DOHH2 (cell line): ENCODE measurements at regions not wholly inside any gene's neighbourhood (a gene's known extent, or its start where the extent isn't known, plus 50 kb on each side); places are given as distances from the start of the nearest gene placed in this dataset.

Experiments
- EZH2phosphoT487 ChIP-seq: fragments of 200-600 bp; sonication (generic); IDR thresholded peaks from 2 replicates; pipeline ENCODE4 v1.6.1; 2017; ENCODE audit warnings: borderline replicate concordance, mild to moderate bottlenecking, antibody characterized with exemption, low read length, moderate library complexity, mixed read lengths
- TF ChIP-seq, protein P1 (sequence below): fragments of 200-600 bp; sonication (generic); IDR thresholded peaks from one replicate; pipeline ENCODE4 v1.5.1; 2014; ENCODE audit warnings: antibody characterized with exemption, mild to moderate bottlenecking, low read depth, low read length; ENCODE audit not compliant: poor library complexity, severe bottlenecking

DNA sequence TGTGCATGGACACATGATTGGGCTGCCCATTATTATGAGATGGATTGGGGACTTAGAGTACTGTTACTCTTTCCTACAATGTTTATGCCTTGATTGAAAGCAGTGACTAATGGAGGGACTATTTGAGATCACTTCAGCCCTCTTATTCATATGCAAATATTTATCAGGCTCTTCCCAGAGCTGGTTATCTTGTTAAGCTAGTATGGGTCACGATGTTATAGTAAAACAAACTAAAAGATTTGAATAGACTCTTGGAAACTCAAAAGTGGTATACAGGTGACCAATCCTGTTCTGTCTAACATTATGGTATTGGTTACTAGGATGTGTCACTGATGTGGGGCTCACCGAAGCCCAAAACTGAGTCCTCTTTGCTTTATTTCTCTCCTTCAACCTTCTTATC lies 306.2 kb upstream of the CASK start:
- TF ChIP-seq, protein P1, sequence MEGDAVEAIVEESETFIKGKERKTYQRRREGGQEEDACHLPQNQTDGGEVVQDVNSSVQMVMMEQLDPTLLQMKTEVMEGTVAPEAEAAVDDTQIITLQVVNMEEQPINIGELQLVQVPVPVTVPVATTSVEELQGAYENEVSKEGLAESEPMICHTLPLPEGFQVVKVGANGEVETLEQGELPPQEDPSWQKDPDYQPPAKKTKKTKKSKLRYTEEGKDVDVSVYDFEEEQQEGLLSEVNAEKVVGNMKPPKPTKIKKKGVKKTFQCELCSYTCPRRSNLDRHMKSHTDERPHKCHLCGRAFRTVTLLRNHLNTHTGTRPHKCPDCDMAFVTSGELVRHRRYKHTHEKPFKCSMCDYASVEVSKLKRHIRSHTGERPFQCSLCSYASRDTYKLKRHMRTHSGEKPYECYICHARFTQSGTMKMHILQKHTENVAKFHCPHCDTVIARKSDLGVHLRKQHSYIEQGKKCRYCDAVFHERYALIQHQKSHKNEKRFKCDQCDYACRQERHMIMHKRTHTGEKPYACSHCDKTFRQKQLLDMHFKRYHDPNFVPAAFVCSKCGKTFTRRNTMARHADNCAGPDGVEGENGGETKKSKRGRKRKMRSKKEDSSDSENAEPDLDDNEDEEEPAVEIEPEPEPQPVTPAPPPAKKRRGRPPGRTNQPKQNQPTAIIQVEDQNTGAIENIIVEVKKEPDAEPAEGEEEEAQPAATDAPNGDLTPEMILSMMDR: no peak
- TF ChIP-seq EZH2phosphoT487: no peak
